ENCODE measurements at regions not wholly inside any gene's neighbourhood (a gene's known extent, or its start where the extent isn't known, plus 50 kb on each side); places are given as distances from the start of the nearest gene placed in this dataset.

DNA sequence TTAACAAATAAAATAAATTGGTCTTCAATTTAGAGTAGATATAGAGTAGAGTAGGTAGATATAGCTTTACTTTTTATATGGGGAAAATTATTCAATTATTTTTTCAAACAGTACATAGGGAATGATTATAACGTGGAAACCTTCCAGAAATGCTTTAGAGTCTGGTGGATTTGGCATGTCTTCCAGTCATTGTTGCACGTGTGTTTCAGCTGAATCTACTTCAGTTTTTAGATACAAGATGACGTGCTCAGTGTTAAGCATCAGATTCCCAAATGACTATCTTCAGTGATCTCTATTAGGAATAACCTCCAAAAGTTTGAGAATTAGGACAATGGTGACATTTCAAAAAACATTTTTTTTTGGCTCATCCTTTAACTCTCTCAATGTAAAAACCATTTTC, 616.9 kb downstream of the ANKRD50 start:
- TF ChIP-seq EZH2 (IDR thresholded peaks at IDR 0.05; ENCODE audit: low read length, missing control alignments): no peak
- TF ChIP-seq, protein P1, sequence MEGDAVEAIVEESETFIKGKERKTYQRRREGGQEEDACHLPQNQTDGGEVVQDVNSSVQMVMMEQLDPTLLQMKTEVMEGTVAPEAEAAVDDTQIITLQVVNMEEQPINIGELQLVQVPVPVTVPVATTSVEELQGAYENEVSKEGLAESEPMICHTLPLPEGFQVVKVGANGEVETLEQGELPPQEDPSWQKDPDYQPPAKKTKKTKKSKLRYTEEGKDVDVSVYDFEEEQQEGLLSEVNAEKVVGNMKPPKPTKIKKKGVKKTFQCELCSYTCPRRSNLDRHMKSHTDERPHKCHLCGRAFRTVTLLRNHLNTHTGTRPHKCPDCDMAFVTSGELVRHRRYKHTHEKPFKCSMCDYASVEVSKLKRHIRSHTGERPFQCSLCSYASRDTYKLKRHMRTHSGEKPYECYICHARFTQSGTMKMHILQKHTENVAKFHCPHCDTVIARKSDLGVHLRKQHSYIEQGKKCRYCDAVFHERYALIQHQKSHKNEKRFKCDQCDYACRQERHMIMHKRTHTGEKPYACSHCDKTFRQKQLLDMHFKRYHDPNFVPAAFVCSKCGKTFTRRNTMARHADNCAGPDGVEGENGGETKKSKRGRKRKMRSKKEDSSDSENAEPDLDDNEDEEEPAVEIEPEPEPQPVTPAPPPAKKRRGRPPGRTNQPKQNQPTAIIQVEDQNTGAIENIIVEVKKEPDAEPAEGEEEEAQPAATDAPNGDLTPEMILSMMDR (conservative IDR thresholded peaks at IDR 0.05 in 1 of 2, IDR thresholded peaks at IDR 0.05 in 1 of 2; ENCODE audit: low read depth in 1 of 2, low read length in 2 of 2): no peak

Data from fibroblast of lung (primary cell).